MCF 10A (cell line): ENCODE measurements at regions not wholly inside any gene's neighbourhood (a gene's known extent, or its start where the extent isn't known, plus 50 kb on each side); places are given as distances from the start of the nearest gene placed in this dataset.

ENCODE experiments used
- BruUV-seq: library from RNA; stranded (reverse); fragments of 400-500 nt; replicated peaks from 2 replicates; lab custom pipeline; 2021; lab: Mats Ljungman, UMichigan
- CTCF ChIA-PET: fragments of 300-600 bp; sonication (Branson Sonifier 250); formaldehyde crosslinking; extraction: SDS; loops from one replicate; lab custom pipeline; 2021; ENCODE audit warnings: antibody characterized with exemption, inconsistent platforms; lab: Yijun Ruan, JAX
- POLR2A ChIA-PET: fragments of 300-600, 350-650 bp; sonication (Branson Sonifier 250); formaldehyde crosslinking; extraction: SDS; loops from one replicate; lab custom pipeline; 2020; ENCODE audit warnings: antibody characterized with exemption, inconsistent platforms; lab: Yijun Ruan, JAX
- DNase-seq: peaks from one replicate; pipeline ENCODE4 v3.0.0-alpha.2; 2018; ENCODE audit not compliant: unreplicated experiment
- H3K27ac Mint-ChIP-seq: one replicate; pipeline ENCODE4 v1.8.0; 2022; ENCODE audit warnings: mild to moderate bottlenecking, low read depth, mixed read lengths; ENCODE audit not compliant: unreplicated experiment
- H3K27me3 Mint-ChIP-seq: one replicate; pipeline ENCODE4 v1.8.0; 2022; ENCODE audit warnings: mixed read lengths; ENCODE audit not compliant: insufficient read depth, unreplicated experiment
- H3K36me3 Mint-ChIP-seq: one replicate; pipeline ENCODE4 v1.8.0; 2022; ENCODE audit warnings: mild to moderate bottlenecking, moderate library complexity, mixed read lengths; ENCODE audit not compliant: insufficient read depth, unreplicated experiment
- H3K4me1 Mint-ChIP-seq: one replicate; pipeline ENCODE4 v1.8.0; 2022; ENCODE audit warnings: mixed read lengths; ENCODE audit not compliant: insufficient read depth, unreplicated experiment
- H3K4me3 Mint-ChIP-seq: one replicate; pipeline ENCODE4 v1.8.0; 2022; ENCODE audit warnings: mild to moderate bottlenecking, moderate library complexity, mixed read lengths; ENCODE audit not compliant: unreplicated experiment
- H3K9me3 Mint-ChIP-seq: one replicate; pipeline ENCODE4 v1.8.0; 2022; ENCODE audit warnings: mixed read lengths; ENCODE audit not compliant: unreplicated experiment
- CTCF ChIP-seq: fragments of 200-600 bp; IDR thresholded peaks from one replicate; pipeline ENCODE4 v1.8.0; 2022; ENCODE audit warnings: antibody characterized with exemption, mild to moderate bottlenecking; ENCODE audit not compliant: unreplicated experiment
- intact Hi-C: fragments of 100-400 bp; cut with micrococcal nuclease; formaldehyde crosslinking; loops from 2 replicates; pipeline ENCODE4 v1.14.1; 2022

DNA sequence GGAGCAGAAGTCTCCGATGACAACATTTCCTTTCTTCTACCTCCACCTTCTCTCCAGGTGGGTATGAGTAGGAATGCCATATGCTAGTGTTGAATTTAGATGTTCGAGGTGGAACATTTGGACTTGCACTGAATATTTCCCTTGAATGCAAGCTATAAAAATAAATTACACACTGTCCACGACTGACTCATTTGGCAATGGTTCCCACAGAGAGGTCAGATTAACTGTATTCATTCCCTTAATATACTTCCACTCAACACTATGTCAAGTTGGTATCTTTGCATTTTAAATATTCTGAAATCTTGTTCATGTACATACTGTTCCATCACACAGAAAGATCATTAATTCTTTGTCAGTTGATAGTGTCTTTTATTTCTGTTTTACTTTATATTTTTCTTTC lies 222.6 kb upstream of the PIK3R1 start:
- DNase-seq = peak; percentile 41
- intact Hi-C loops = no loop called here
- H3K27me3 Mint-ChIP-seq = no peaks in the 10 kb centered on the region
- ChIA-PET CTCF (interaction anchor here (0.6 kb wide), 2 partner anchors 238 to 1031 kb away, joined by 3 read pairs; no protein-coding TSS in a partner anchor), POLR2A (interaction anchor here (0.7 to 1.4 kb wide), 5 partner anchors 8 to 440 kb away, joined by 3 to 7 read pairs (median 3); no protein-coding TSS in a partner anchor)
- no peaks in the 10 kb centered on the region for H3K9me3 Mint-ChIP-seq
- H3K4me1 Mint-ChIP-seq = peaks cover 18% of the 10 kb centered on the region
- BruUV-seq = no TSS peak
- H3K4me3 Mint-ChIP-seq = no peak overlapping the region
- H3K36me3 Mint-ChIP-seq = no peaks in the 10 kb centered on the region
- no peak for TF ChIP-seq CTCF
- H3K27ac Mint-ChIP-seq = no peak overlapping the region

GRCh38 chr5:67989456-67989855 lies 226.1 kb upstream of the PIK3R1 start:
- POLR2A ChIA-PET = interaction anchor here (1.4 to 1.7 kb wide), 2 partner anchors 18 to 741 kb away, joined by 5 to 7 read pairs; no protein-coding TSS in a partner anchor
- intact Hi-C loops = no loop called here
- H3K27me3 Mint-ChIP-seq = no peaks in the 10 kb centered on the region
- H3K9me3 Mint-ChIP-seq = no peaks in the 10 kb centered on the region
- TF ChIP-seq CTCF = no peak
- no peaks in the 10 kb centered on the region for H3K36me3 Mint-ChIP-seq
- no TSS peak for BruUV-seq
- no peak overlapping the region for H3K27ac Mint-ChIP-seq
- no peak overlapping the region for H3K4me3 Mint-ChIP-seq
- H3K4me1 Mint-ChIP-seq = peaks cover 17% of the 10 kb centered on the region
- CTCF ChIA-PET = interaction anchor here (0.6 kb wide), 1 partner anchor 110 kb away, joined by 3 read pairs; no protein-coding TSS in a partner anchor
- peak; percentile 41 for DNase-seq

DNA sequence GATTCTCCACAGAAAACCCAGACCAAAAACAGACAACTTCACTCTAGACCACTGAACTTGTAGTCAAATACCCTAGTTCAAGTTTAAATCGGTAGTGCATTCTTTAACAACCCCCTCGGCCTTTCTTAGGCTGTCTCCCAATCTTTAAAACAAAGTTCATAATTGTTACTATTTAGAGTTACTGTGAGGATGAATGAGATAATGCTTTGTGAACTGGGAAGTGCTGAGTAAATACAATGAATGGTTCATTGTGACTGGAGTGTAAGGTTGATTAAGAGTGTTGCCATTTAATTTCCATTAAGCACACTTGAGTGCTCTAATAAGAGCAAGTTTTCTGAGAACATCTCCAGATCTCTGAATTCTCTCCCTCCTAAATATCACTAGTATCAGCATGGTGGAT lies 228.8 kb upstream of the PIK3R1 start:
- no peak overlapping the region for H3K27ac Mint-ChIP-seq
- CTCF ChIA-PET = no interaction called here

More for the DNA sequence above, 228.8 kb upstream of the PIK3R1 start:
- Mint-ChIP-seq H3K9me3 (no peaks in the 10 kb centered on the region), H3K4me3 (no peak overlapping the region), H3K27me3 (no peaks in the 10 kb centered on the region), H3K36me3 (no peaks in the 10 kb centered on the region), H3K4me1 (peaks cover 13% of the 10 kb centered on the region)
- intact Hi-C loops = no loop called here
- POLR2A ChIA-PET = no interaction called here
- DNase-seq = no peak
- no peak for TF ChIP-seq CTCF
- BruUV-seq = no TSS peak
